H9 (cell line): ENCODE measurements at regions not wholly inside any gene's neighbourhood (a gene's known extent, or its start where the extent isn't known, plus 50 kb on each side); places are given as distances from the start of the nearest gene placed in this dataset.

Experiments
- DNase-seq: peaks from one replicate; pipeline ENCODE4 v3.0.0-alpha.2; 2017
- H2AFZ ChIP-seq: one replicate; pipeline ENCODE4 v1.6.1; 2013; ENCODE audit warnings: mild to moderate bottlenecking, low read length, control low read depth, moderate library complexity
- H2AK5ac ChIP-seq: 2 replicates; pipeline ENCODE4 v1.6.1; 2013; ENCODE audit warnings: low read length, control low read depth, mixed read lengths; ENCODE audit not compliant: insufficient read length
- H2BK120ac ChIP-seq: one replicate; pipeline ENCODE4 v1.6.1; 2013; ENCODE audit warnings: low read depth, mild to moderate bottlenecking, low read length, control low read depth, inconsistent platforms; ENCODE audit not compliant: poor library complexity, severe bottlenecking
- H2BK12ac ChIP-seq: 2 replicates; pipeline ENCODE4 v1.6.1; 2013; ENCODE audit warnings: low read length, control low read depth, mixed read lengths, low read depth; ENCODE audit not compliant: insufficient read length
- H2BK15ac ChIP-seq: 2 replicates; pipeline ENCODE4 v1.6.1; 2013; ENCODE audit warnings: low read depth, low read length, control low read depth
- H2BK20ac ChIP-seq: one replicate; pipeline ENCODE4 v1.6.1; 2013; ENCODE audit warnings: low read depth, mild to moderate bottlenecking, low read length, control low read depth, inconsistent platforms; ENCODE audit not compliant: poor library complexity, severe bottlenecking
- H2BK5ac ChIP-seq: 2 replicates; pipeline ENCODE4 v1.6.1; 2013; ENCODE audit warnings: low read length, control low read depth, mixed read lengths; ENCODE audit not compliant: insufficient read length
- H3K14ac ChIP-seq: 2 replicates; pipeline ENCODE4 v1.6.1; 2013; ENCODE audit warnings: low read length, control low read depth; ENCODE audit not compliant: insufficient read depth
- H3K18ac ChIP-seq: 2 replicates; pipeline ENCODE4 v1.6.1; 2013; ENCODE audit warnings: low read depth, mild to moderate bottlenecking, mixed read lengths, low read length, control low read depth; ENCODE audit not compliant: insufficient read length
- H3K23ac ChIP-seq: 2 replicates; pipeline ENCODE4 v1.6.1; 2013; ENCODE audit warnings: low read length, control low read depth, mixed read lengths, low read depth; ENCODE audit not compliant: insufficient read length
- H3K23me2 ChIP-seq: 2 replicates; pipeline ENCODE4 v1.6.1; 2013; ENCODE audit warnings: low read depth, mild to moderate bottlenecking, mixed read lengths, low read length, control low read depth; ENCODE audit not compliant: insufficient read length, poor library complexity, severe bottlenecking
- H3K27ac ChIP-seq: 2 replicates; pipeline ENCODE4 v1.5.1; 2013; ENCODE audit warnings: low read length, control low read depth, mixed read lengths, low read depth; ENCODE audit not compliant: insufficient read length
- H3K27me3 ChIP-seq: 2 replicates; pipeline ENCODE4 v1.6.1; 2013; ENCODE audit warnings: low read length, control low read depth, inconsistent platforms; ENCODE audit not compliant: insufficient read depth
- H3K4ac ChIP-seq: 2 replicates; pipeline ENCODE4 v1.6.1; 2013; ENCODE audit warnings: low read depth, mild to moderate bottlenecking, control low read depth, inconsistent platforms, low read length, moderate library complexity
- H3K4me1 ChIP-seq: 2 replicates; pipeline ENCODE4 v1.6.1; 2013; ENCODE audit warnings: low read length, control low read depth, inconsistent platforms; ENCODE audit not compliant: insufficient read depth
- H3K4me2 ChIP-seq: 2 replicates; pipeline ENCODE4 v1.6.1; 2013; ENCODE audit warnings: low read length, control low read depth, mixed read lengths; ENCODE audit not compliant: insufficient read length, insufficient read depth
- H3K56ac ChIP-seq: 2 replicates; pipeline ENCODE4 v1.6.1; 2013; ENCODE audit warnings: low read depth, mild to moderate bottlenecking, mixed read lengths, low read length, control low read depth; ENCODE audit not compliant: insufficient read length
- H3K79me1 ChIP-seq: 2 replicates; pipeline ENCODE4 v1.6.1; 2013; ENCODE audit warnings: low read depth, mild to moderate bottlenecking, moderate library complexity, low read length, control low read depth, inconsistent platforms; ENCODE audit not compliant: insufficient read depth, poor library complexity, severe bottlenecking
- H3K79me2 ChIP-seq: 2 replicates; pipeline ENCODE4 v1.6.1; 2013; ENCODE audit warnings: low read length, control low read depth, inconsistent platforms; ENCODE audit not compliant: insufficient read depth
- H3K9ac ChIP-seq: 2 replicates; pipeline ENCODE4 v1.6.1; 2013; ENCODE audit warnings: low read length, control low read depth, mixed read lengths; ENCODE audit not compliant: insufficient read length; ENCODE audit errors: extremely low read depth
- H3K9me3 ChIP-seq: one replicate; pipeline ENCODE4 v1.6.1; 2013; ENCODE audit warnings: low read depth, low read length, inconsistent platforms; ENCODE audit not compliant: control insufficient read depth
- H3T11ph ChIP-seq: one replicate; pipeline ENCODE4 v1.6.1; 2013; ENCODE audit warnings: mild to moderate bottlenecking, low read length, control low read depth, inconsistent platforms
- H4K20me1 ChIP-seq: one replicate; pipeline ENCODE4 v1.6.1; 2013; ENCODE audit not compliant: control insufficient read depth, insufficient read length, insufficient read depth
- H4K5ac ChIP-seq: 2 replicates; pipeline ENCODE4 v1.6.1; 2013; ENCODE audit warnings: low read depth, mild to moderate bottlenecking, mixed read lengths, low read length, control low read depth; ENCODE audit not compliant: insufficient read length
- H4K8ac ChIP-seq: replicated peaks from 2 replicates; pipeline ENCODE4 v1.6.1; 2013; ENCODE audit warnings: low read length, control low read depth, mixed read lengths, low read depth; ENCODE audit not compliant: insufficient read length
- H4K91ac ChIP-seq: 2 replicates; pipeline ENCODE4 v1.6.1; 2013; ENCODE audit warnings: low read depth, mild to moderate bottlenecking, moderate library complexity, mixed read lengths, low read length, control low read depth; ENCODE audit not compliant: insufficient read length
- H3K27ac Mint-ChIP-seq, 3 experiments: 2 replicates in 2 of 3; 3 replicates in 1 of 3; pipeline ENCODE4 v1.8.0; 2020 to 2021; ENCODE audit warnings: mixed read lengths in 3 of 3, mild to moderate bottlenecking in 1 of 3, moderate library complexity in 1 of 3
- H3K27me3 Mint-ChIP-seq: 2 replicates; pipeline ENCODE4 v1.8.0; 2021; ENCODE audit warnings: low read depth, mild to moderate bottlenecking, moderate library complexity, mixed read lengths
- H3K36me3 Mint-ChIP-seq, 3 experiments: 2 replicates in 2 of 3; 3 replicates in 1 of 3; pipeline ENCODE4 v1.8.0; 2020 to 2021; ENCODE audit warnings: low read depth in 3 of 3, mixed read lengths in 3 of 3; ENCODE audit not compliant: insufficient read depth in 1 of 3
- H3K4me1 Mint-ChIP-seq, 2 experiments: 2 replicates each; pipeline ENCODE4 v1.8.0; 2020; ENCODE audit warnings: mixed read lengths in 2 of 2
- H3K4me3 Mint-ChIP-seq, 2 experiments: 2 replicates in 1 of 2; 3 replicates in 1 of 2; pipeline ENCODE4 v1.8.0; 2020 to 2021; ENCODE audit warnings: mild to moderate bottlenecking in 2 of 2, mixed read lengths in 2 of 2, moderate library complexity in 1 of 2
- H3K9me3 Mint-ChIP-seq, 2 experiments: 2 replicates in 1 of 2; 3 replicates in 1 of 2; pipeline ENCODE4 v1.8.0; 2020; ENCODE audit warnings: mild to moderate bottlenecking in 2 of 2, mixed read lengths in 2 of 2, moderate library complexity in 1 of 2
- CTCF ChIP-seq: fragments of 200-600 bp; sonication (generic); conservative IDR thresholded peaks from 3 replicates; pipeline ENCODE4 v1.8.0; 2021; ENCODE audit warnings: antibody characterized with exemption, mild to moderate bottlenecking
- WGBS: extraction: QIAGEN DNeasy Blood & Tissue Kit; methylation state at CpG from one replicate; pipeline ENCODE4 v1.1.7; 2013; ENCODE audit warnings: missing lambda C conversion rate, low lambda C conversion rate, mixed read lengths; ENCODE audit not compliant: insufficient read length; ENCODE audit errors: extremely low coverage; 5-methylcytosine and 5-hydroxymethylcytosine counted together

- H3K14ac ChIP-seq: no peak overlapping the region
- Mint-ChIP-seq H3K36me3 (no peaks in the 10 kb centered on the region), H3K27me3 (no peaks in the 10 kb centered on the region), H3K9me3 (no peaks in the 10 kb centered on the region), H3K4me3 (no peak overlapping the region), H3K27ac (no peak overlapping the region), H3K4me1 (peaks cover 12 to 13% of the 10 kb centered on the region in 2 experiments)
- no peak overlapping the region for H3K4ac ChIP-seq
- no peak overlapping the region for H4K8ac ChIP-seq
- no peaks in the 10 kb centered on the region for H3K79me1 ChIP-seq
- no peak overlapping the region for H4K91ac ChIP-seq
- no peaks in the 10 kb centered on the region for H3K9me3 ChIP-seq
- H3T11ph ChIP-seq: no peak overlapping the region
- H3K56ac ChIP-seq: no peak overlapping the region
- no peak overlapping the region for H2BK120ac ChIP-seq
- no peak overlapping the region for H3K4me2 ChIP-seq
- no peak overlapping the region for H2AK5ac ChIP-seq
- H4K5ac ChIP-seq: no peak overlapping the region
- no peak overlapping the region for H2BK20ac ChIP-seq
- no CpG with 5 or more reads among the region's 18 CpGs for WGBS
- peak; percentile 20 for DNase-seq
- H3K4me1 ChIP-seq: no peaks in the 10 kb centered on the region
- no peak overlapping the region for H3K9ac ChIP-seq
- no peak overlapping the region for H3K23ac ChIP-seq
- H3K23me2 ChIP-seq: no peaks in the 10 kb centered on the region
- H3K27ac ChIP-seq: no peak overlapping the region
- no peak for TF ChIP-seq CTCF
- H2AFZ ChIP-seq: no peak overlapping the region
- H2BK5ac ChIP-seq: no peak overlapping the region
- no peaks in the 10 kb centered on the region for H3K27me3 ChIP-seq
- no peak overlapping the region for H3K18ac ChIP-seq
- H2BK12ac ChIP-seq: no peak overlapping the region
- no peaks in the 10 kb centered on the region for H4K20me1 ChIP-seq
- no peaks in the 10 kb centered on the region for H3K79me2 ChIP-seq
- no peak overlapping the region for H2BK15ac ChIP-seq
Observed at GRCh38 chr1:30332116-30333094, 391.0 kb downstream of the MATN1 start.
